ENCODE measurements at regions not wholly inside any gene's neighbourhood (a gene's known extent, or its start where the extent isn't known, plus 50 kb on each side); places are given as distances from the start of the nearest gene placed in this dataset.

DNA sequence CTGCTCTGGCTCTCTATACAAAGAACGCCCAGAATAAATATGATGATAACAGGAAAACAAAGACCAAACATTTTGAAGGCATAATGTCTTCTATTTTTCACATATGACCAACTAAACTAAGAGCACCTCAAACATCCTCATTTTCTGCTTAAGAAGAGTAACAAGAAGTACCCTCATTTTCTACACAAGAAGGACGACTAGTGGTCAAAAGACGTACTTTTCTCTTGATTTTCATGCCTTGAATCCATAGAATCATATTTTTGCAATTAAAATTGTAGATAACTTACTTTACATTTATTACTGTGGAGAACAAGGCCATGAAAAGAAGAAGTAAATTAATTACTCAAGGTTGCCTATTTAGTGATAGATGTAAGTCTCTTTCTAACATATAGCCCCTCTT, 358.6 kb downstream of the DUSP6 start:
- Histone ChIP-seq H3K79me2 (replicated peaks; ENCODE audit: insufficient read depth, low read length) (no peaks in the 10 kb centered on the region), H3K27me3 (ENCODE audit: insufficient read depth, low read depth, low read length) (no peaks in the 10 kb centered on the region), H3F3A (ENCODE audit: insufficient read depth, low read length, poor library complexity, severe bottlenecking) (no peaks in the 10 kb centered on the region), H3K4me3 (ENCODE audit: low read length) (no peak overlapping the region), H3K27ac (ENCODE audit: low read length) (no peak overlapping the region), H2AFZ (ENCODE audit: low read depth, low read length) (no peak overlapping the region), H3K36me3 (ENCODE audit: insufficient read depth, low read length) (no peaks in the 10 kb centered on the region), H3K4me2 (ENCODE audit: low read length) (no peak overlapping the region), H4K20me1 (ENCODE audit: insufficient read depth) (no peaks in the 10 kb centered on the region), H3K9me3 (ENCODE audit: low read length) (no peaks in the 10 kb centered on the region), H3K9ac (ENCODE audit: low read length) (no peak overlapping the region), H3K9me2 (ENCODE audit: insufficient read depth, low read length) (no peaks in the 10 kb centered on the region)
- TF ChIP-seq TAF1 (IDR thresholded peaks at IDR 0.05; ENCODE audit: low read depth) (no peak), SMC3 (conservative IDR thresholded peaks at IDR 0.05; ENCODE audit: poor library complexity) (peak; percentile 90), EP300 (conservative IDR thresholded peaks at IDR 0.05; ENCODE audit: poor library complexity, severe bottlenecking) (no peak), POLR2AphosphoS5 (IDR thresholded peaks at IDR 0.05) (no peak), MXI1 (conservative IDR thresholded peaks at IDR 0.05; ENCODE audit: poor library complexity, severe bottlenecking) (no peak), EZH2 (IDR thresholded peaks at IDR 0.05; ENCODE audit: borderline replicate concordance, insufficient read depth, low read length, poor library complexity, severe bottlenecking) (no peak), RAD21 (conservative IDR thresholded peaks at IDR 0.05) (peak; percentile 87)
- TF ChIP-seq, protein P1, sequence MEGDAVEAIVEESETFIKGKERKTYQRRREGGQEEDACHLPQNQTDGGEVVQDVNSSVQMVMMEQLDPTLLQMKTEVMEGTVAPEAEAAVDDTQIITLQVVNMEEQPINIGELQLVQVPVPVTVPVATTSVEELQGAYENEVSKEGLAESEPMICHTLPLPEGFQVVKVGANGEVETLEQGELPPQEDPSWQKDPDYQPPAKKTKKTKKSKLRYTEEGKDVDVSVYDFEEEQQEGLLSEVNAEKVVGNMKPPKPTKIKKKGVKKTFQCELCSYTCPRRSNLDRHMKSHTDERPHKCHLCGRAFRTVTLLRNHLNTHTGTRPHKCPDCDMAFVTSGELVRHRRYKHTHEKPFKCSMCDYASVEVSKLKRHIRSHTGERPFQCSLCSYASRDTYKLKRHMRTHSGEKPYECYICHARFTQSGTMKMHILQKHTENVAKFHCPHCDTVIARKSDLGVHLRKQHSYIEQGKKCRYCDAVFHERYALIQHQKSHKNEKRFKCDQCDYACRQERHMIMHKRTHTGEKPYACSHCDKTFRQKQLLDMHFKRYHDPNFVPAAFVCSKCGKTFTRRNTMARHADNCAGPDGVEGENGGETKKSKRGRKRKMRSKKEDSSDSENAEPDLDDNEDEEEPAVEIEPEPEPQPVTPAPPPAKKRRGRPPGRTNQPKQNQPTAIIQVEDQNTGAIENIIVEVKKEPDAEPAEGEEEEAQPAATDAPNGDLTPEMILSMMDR (IDR thresholded peaks at IDR 0.05; ENCODE audit: poor library complexity, severe bottlenecking) = peak; percentile 79
- TF ChIP-seq, protein P2, sequence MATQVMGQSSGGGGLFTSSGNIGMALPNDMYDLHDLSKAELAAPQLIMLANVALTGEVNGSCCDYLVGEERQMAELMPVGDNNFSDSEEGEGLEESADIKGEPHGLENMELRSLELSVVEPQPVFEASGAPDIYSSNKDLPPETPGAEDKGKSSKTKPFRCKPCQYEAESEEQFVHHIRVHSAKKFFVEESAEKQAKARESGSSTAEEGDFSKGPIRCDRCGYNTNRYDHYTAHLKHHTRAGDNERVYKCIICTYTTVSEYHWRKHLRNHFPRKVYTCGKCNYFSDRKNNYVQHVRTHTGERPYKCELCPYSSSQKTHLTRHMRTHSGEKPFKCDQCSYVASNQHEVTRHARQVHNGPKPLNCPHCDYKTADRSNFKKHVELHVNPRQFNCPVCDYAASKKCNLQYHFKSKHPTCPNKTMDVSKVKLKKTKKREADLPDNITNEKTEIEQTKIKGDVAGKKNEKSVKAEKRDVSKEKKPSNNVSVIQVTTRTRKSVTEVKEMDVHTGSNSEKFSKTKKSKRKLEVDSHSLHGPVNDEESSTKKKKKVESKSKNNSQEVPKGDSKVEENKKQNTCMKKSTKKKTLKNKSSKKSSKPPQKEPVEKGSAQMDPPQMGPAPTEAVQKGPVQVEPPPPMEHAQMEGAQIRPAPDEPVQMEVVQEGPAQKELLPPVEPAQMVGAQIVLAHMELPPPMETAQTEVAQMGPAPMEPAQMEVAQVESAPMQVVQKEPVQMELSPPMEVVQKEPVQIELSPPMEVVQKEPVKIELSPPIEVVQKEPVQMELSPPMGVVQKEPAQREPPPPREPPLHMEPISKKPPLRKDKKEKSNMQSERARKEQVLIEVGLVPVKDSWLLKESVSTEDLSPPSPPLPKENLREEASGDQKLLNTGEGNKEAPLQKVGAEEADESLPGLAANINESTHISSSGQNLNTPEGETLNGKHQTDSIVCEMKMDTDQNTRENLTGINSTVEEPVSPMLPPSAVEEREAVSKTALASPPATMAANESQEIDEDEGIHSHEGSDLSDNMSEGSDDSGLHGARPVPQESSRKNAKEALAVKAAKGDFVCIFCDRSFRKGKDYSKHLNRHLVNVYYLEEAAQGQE (IDR thresholded peaks at IDR 0.05; ENCODE audit: borderline replicate concordance) = no peak

DNA sequence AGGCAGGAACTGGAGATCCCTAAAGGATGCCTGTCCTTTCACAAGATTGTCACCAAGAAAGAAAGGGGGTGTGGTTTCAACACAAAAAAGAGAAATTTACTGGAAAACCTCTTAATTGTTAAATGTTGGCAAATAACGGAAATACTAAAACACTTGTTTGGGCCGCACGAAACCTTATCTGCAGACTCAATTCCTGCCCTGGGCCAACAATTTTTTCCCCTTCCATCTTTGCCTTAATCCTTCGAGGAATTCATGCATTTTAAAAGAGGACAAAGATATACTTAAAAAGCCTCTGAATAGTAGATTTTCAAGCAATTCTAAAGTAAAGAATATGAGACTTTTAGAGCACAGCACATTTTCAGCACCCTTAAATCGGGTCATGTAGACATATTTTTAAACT, 366.2 kb downstream of the DUSP6 start:
- Histone ChIP-seq H3K4me2 (ENCODE audit: low read length) (no peak overlapping the region), H3K27me3 (ENCODE audit: insufficient read depth, low read depth, low read length) (no peaks in the 10 kb centered on the region), H3K36me3 (ENCODE audit: insufficient read depth, low read length) (no peaks in the 10 kb centered on the region), H2AFZ (ENCODE audit: low read depth, low read length) (no peak overlapping the region), H3K4me3 (ENCODE audit: low read length) (no peak overlapping the region), H3K79me2 (replicated peaks; ENCODE audit: insufficient read depth, low read length) (no peaks in the 10 kb centered on the region), H3K27ac (ENCODE audit: low read length) (no peak overlapping the region), H3K9me2 (ENCODE audit: insufficient read depth, low read length) (no peaks in the 10 kb centered on the region), H3K9me3 (ENCODE audit: low read length) (no peaks in the 10 kb centered on the region), H3F3A (ENCODE audit: insufficient read depth, low read length, poor library complexity, severe bottlenecking) (no peaks in the 10 kb centered on the region), H4K20me1 (ENCODE audit: insufficient read depth) (no peaks in the 10 kb centered on the region), H3K9ac (ENCODE audit: low read length) (no peak overlapping the region)
- TF ChIP-seq MXI1 (conservative IDR thresholded peaks at IDR 0.05; ENCODE audit: poor library complexity, severe bottlenecking) = no peak
- TF ChIP-seq SMC3 (conservative IDR thresholded peaks at IDR 0.05; ENCODE audit: poor library complexity) = no peak
- TF ChIP-seq, protein P1 (IDR thresholded peaks at IDR 0.05; ENCODE audit: poor library complexity, severe bottlenecking) = no peak
- no peak for TF ChIP-seq EZH2 (IDR thresholded peaks at IDR 0.05; ENCODE audit: borderline replicate concordance, insufficient read depth, low read length, poor library complexity, severe bottlenecking)
- TF ChIP-seq RAD21 (conservative IDR thresholded peaks at IDR 0.05) = no peak
